Fibroblast of lung (primary cell): ENCODE measurements at regions not wholly inside any gene's neighbourhood (a gene's known extent, or its start where the extent isn't known, plus 50 kb on each side); places are given as distances from the start of the nearest gene placed in this dataset.
A peak's percentile ranks its signal among the peaks of the same experiment; 100 is the strongest.

Experiments used
- DNase-seq, 2 donors: peaks; one replicate each; pipeline versions ENCODE4 v3.0.0 to v3.0.0-alpha.2; 2010; ENCODE audit warnings: low read depth in 2 of 2
- H2AFZ ChIP-seq: 2 replicates; pipeline ENCODE4 v1.5.1; 2012; ENCODE audit warnings: low read length, control low read depth, inconsistent platforms
- H3K27ac ChIP-seq: 2 replicates; pipeline ENCODE4 v1.5.1; 2011; ENCODE audit warnings: low read length, control low read depth; ENCODE audit not compliant: insufficient read depth
- H3K27me3 ChIP-seq: 2 replicates; pipeline ENCODE4 v1.5.1; 2011; ENCODE audit warnings: mild to moderate bottlenecking, low read length; ENCODE audit not compliant: control insufficient read depth, insufficient read depth
- H3K36me3 ChIP-seq: 2 replicates; pipeline ENCODE4 v1.5.1; 2011; ENCODE audit warnings: low read length; ENCODE audit not compliant: control insufficient read depth, insufficient read depth
- H3K4me1 ChIP-seq: 2 replicates; pipeline ENCODE4 v1.5.1; 2011; ENCODE audit warnings: low read length; ENCODE audit not compliant: control insufficient read depth, insufficient read depth; ENCODE audit errors: extremely low read depth
- H3K4me2 ChIP-seq: 2 replicates; pipeline ENCODE4 v1.5.1; 2011; ENCODE audit warnings: low read length, control low read depth; ENCODE audit not compliant: insufficient read depth; ENCODE audit errors: extremely low read depth
- H3K4me3 ChIP-seq, 4 experiments: fragments of 200-600 bp in 1 of 4; sonication (generic) in 1 of 4; replicated peaks in 1 of 4; 2 replicates each; pipeline ENCODE4 v1.5.1; 2011 to 2016; ENCODE audit warnings: low read length in 4 of 4, low read depth in 3 of 4, mild to moderate bottlenecking in 3 of 4, control low read depth in 2 of 4, inconsistent platforms in 1 of 4, mixed read lengths in 1 of 4; ENCODE audit not compliant: insufficient read depth in 1 of 4; ENCODE audit errors: control extremely low read depth in 1 of 4
- H3K79me2 ChIP-seq: 2 replicates; pipeline ENCODE4 v1.5.1; 2012; ENCODE audit warnings: mild to moderate bottlenecking, low read length, inconsistent platforms; ENCODE audit not compliant: control insufficient read depth, insufficient read depth
- H3K9ac ChIP-seq: 2 replicates; pipeline ENCODE4 v1.5.1; 2011; ENCODE audit warnings: mild to moderate bottlenecking, low read length, control low read depth; ENCODE audit not compliant: insufficient read depth
- H3K9me3 ChIP-seq: 2 replicates; pipeline ENCODE4 v1.5.1; 2012; ENCODE audit warnings: low read depth, low read length; ENCODE audit not compliant: control insufficient read depth, insufficient read depth
- H4K20me1 ChIP-seq: 2 replicates; pipeline ENCODE4 v1.5.1; 2011; ENCODE audit warnings: low read length; ENCODE audit not compliant: control insufficient read depth, insufficient read depth; ENCODE audit errors: extremely low read depth
- EZH2 ChIP-seq: IDR thresholded peaks from 2 replicates; pipeline ENCODE4 v1.5.1; 2012; ENCODE audit warnings: low read length, control low read depth, mild to moderate bottlenecking; ENCODE audit errors: missing control alignments
- TF ChIP-seq, protein P1 (sequence below), 2 donors: IDR thresholded peaks in 1 of 2; conservative IDR thresholded peaks in 1 of 2; 1 replicate in 1 of 2; 2 replicates in 1 of 2; pipeline ENCODE4 v1.5.1; 2011 to 2012; ENCODE audit warnings: low read length in 2 of 2, control low read depth in 1 of 2, inconsistent platforms in 1 of 2, low read depth in 1 of 2, mild to moderate bottlenecking in 1 of 2

DNA sequence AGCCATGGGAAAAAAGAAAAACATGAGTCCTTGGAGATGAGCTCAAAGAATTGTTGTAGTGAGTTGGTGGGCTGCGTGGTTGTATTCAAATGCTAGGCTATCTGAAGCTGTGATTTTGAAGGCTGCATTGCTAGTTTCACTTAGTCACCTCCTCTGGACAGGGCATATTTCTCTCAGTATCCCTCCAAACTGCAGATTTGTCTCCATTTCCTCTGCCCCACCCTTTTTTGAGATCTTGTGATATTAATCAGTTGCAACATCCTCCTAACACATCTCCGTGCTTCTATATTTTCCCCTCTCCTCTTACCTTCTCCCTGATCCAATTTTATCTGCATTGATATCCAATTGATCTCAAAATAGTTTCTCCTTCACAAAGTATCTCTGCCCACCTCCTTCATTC, 1048.0 kb upstream of the WWC1 start:
- Histone ChIP-seq H3K9ac (no peak overlapping the region), H3K79me2 (no peaks in the 10 kb centered on the region), H3K27ac (no peak overlapping the region), H2AFZ (no peak overlapping the region), H3K4me1 (no peaks in the 10 kb centered on the region), H3K9me3 (no peaks in the 10 kb centered on the region), H3K4me2 (no peak overlapping the region), H3K27me3 (no peaks in the 10 kb centered on the region), H3K4me3 (no peak overlapping the region), H3K36me3 (no peaks in the 10 kb centered on the region), H4K20me1 (no peaks in the 10 kb centered on the region)
- no peak for DNase-seq
- TF ChIP-seq, protein P1, sequence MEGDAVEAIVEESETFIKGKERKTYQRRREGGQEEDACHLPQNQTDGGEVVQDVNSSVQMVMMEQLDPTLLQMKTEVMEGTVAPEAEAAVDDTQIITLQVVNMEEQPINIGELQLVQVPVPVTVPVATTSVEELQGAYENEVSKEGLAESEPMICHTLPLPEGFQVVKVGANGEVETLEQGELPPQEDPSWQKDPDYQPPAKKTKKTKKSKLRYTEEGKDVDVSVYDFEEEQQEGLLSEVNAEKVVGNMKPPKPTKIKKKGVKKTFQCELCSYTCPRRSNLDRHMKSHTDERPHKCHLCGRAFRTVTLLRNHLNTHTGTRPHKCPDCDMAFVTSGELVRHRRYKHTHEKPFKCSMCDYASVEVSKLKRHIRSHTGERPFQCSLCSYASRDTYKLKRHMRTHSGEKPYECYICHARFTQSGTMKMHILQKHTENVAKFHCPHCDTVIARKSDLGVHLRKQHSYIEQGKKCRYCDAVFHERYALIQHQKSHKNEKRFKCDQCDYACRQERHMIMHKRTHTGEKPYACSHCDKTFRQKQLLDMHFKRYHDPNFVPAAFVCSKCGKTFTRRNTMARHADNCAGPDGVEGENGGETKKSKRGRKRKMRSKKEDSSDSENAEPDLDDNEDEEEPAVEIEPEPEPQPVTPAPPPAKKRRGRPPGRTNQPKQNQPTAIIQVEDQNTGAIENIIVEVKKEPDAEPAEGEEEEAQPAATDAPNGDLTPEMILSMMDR (conservative IDR thresholded peaks at IDR 0.05 in 1 of 2, IDR thresholded peaks at IDR 0.05 in 1 of 2; ENCODE audit: low read depth in 1 of 2, low read length in 2 of 2) = no peak
- no peak for TF ChIP-seq EZH2

DNA sequence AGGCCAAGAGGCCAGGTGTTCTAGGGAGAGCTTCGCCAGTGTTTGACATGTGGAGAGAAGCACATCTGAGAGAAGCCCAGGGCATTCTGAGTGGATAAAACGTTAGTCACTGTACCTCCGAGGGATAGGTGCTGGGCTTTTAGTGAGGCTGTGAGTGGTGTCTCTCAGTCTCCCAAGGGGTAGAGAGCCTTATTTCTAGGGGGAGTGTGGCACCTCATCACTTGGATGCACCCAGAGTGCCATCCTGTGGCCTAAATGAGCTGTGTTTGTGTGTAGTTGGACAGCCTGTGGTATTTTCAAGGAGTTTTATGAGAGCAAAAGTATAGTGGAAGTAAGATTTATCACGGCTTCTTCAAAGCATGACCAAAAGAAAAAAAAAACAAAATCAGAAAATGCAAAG, 1046.9 kb upstream of the WWC1 start:
- no peak overlapping the region for H3K27ac ChIP-seq
- no peaks in the 10 kb centered on the region for H3K4me1 ChIP-seq
- no peak overlapping the region for H3K4me2 ChIP-seq
- no peaks in the 10 kb centered on the region for H3K27me3 ChIP-seq
- peak in 1 of 2 donors; percentile 52 for DNase-seq
- no peak overlapping the region for H3K9ac ChIP-seq
- H3K36me3 ChIP-seq = no peaks in the 10 kb centered on the region
- H4K20me1 ChIP-seq = no peaks in the 10 kb centered on the region
- no peaks in the 10 kb centered on the region for H3K79me2 ChIP-seq
- TF ChIP-seq, protein P1 (conservative IDR thresholded peaks at IDR 0.05 in 1 of 2, IDR thresholded peaks at IDR 0.05 in 1 of 2; ENCODE audit: low read depth in 1 of 2, low read length in 2 of 2) = peak in 1 of 2 donors; percentile 50
- no peak for TF ChIP-seq EZH2
- no peaks in the 10 kb centered on the region for H3K9me3 ChIP-seq
- no peak overlapping the region for H2AFZ ChIP-seq
- H3K4me3 ChIP-seq = no peak overlapping the region

DNA sequence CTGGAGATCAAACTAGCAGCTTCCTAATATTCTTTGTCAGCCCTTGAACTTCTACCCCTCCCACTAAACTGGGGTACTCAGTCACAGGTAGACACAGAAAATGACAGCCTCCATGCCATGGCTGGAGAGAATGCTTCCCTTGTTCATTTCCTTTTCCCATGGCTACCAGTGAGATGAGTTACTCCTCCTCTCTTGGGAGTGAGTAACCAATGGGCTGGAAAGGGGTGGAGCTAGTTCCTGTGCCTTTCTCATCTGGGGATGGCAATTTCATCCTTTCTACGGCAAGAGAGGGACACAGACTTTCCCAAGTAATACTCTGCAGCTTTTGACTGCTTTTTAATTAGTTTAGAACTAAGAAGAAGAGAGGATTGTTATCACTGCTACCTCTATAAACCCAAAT, 1045.6 kb upstream of the WWC1 start:
- H2AFZ ChIP-seq = no peak overlapping the region
- H3K9ac ChIP-seq = no peak overlapping the region
- DNase-seq = no peak
- no peaks in the 10 kb centered on the region for H3K9me3 ChIP-seq
- no peaks in the 10 kb centered on the region for H4K20me1 ChIP-seq
- H3K4me3 ChIP-seq = no peak overlapping the region
- H3K4me2 ChIP-seq = no peak overlapping the region
- H3K4me1 ChIP-seq = no peaks in the 10 kb centered on the region
- H3K36me3 ChIP-seq = no peaks in the 10 kb centered on the region
- H3K79me2 ChIP-seq = no peaks in the 10 kb centered on the region
- no peak for TF ChIP-seq EZH2
- TF ChIP-seq, protein P1 (conservative IDR thresholded peaks at IDR 0.05 in 1 of 2, IDR thresholded peaks at IDR 0.05 in 1 of 2; ENCODE audit: low read depth in 1 of 2, low read length in 2 of 2) = no peak
- no peaks in the 10 kb centered on the region for H3K27me3 ChIP-seq
- no peak overlapping the region for H3K27ac ChIP-seq
